Mammary epithelial cell (primary cell): ENCODE measurements at regions not wholly inside any gene's neighbourhood (a gene's known extent, or its start where the extent isn't known, plus 50 kb on each side); places are given as distances from the start of the nearest gene placed in this dataset.

Source experiments
- CTCF ChIP-seq, 2 donors: IDR thresholded peaks in 1 of 2; conservative IDR thresholded peaks in 1 of 2; 2 replicates each; pipeline ENCODE4 v1.5.1; 2011 to 2012; ENCODE audit warnings: inconsistent platforms in 2 of 2, low read length in 2 of 2, mild to moderate bottlenecking in 2 of 2, control low read depth in 1 of 2, low read depth in 1 of 2; ENCODE audit not compliant: insufficient read depth in 1 of 2; ENCODE audit errors: extremely low read depth in 1 of 2
- EZH2 ChIP-seq: IDR thresholded peaks from 2 replicates; pipeline ENCODE4 v1.6.1; 2012; ENCODE audit warnings: low read length, inconsistent platforms, borderline replicate concordance

GRCh38 chr4:54567327-54567726 is 90.4 kb upstream of the KIT start:
- TF ChIP-seq CTCF (conservative IDR thresholded peaks at IDR 0.05 in 1 of 2, IDR thresholded peaks at IDR 0.05 in 1 of 2; ENCODE audit: extremely low read depth in 1 of 2, insufficient read depth in 1 of 2, low read depth in 1 of 2, low read length in 2 of 2) (no peak), EZH2 (no peak)
